ENCODE measurements at regions not wholly inside any gene's neighbourhood (a gene's known extent, or its start where the extent isn't known, plus 50 kb on each side); places are given as distances from the start of the nearest gene placed in this dataset.
"Not testable (repeated sequence)": the region's sequence is repeated elsewhere in the genome, so short reads cannot be mapped to it uniquely, and the experiment has no call there.

DNA sequence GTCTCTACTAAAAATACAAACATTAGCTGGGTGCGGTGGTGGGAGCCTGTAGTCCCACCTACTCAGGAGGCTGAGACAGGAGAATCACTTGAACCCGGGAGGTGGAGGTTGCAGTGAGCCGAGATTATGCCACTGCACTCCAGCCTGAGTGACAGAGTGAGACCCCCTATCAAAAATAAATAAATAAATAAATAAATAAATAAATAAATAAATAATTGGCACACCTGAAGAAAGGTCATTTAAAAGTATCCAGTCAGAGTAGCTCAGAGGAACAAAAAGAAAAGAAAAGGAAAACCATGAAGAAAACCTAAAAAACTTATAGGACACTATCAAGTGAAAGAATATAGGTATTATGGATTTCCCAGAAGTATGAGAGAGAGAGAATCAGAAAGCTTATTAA is 330.1 kb upstream of the AR start:
- not testable (repeated sequence) for H3K36me3 ChIP-seq; H3K4me1 ChIP-seq; H3K4me3 ChIP-seq; H3K27ac ChIP-seq; DNase-seq (ENCODE audit: low spot score); H3K27me3 ChIP-seq
- peaks cover 0 to 13% of the 10 kb centered on the region in 2 donors for H3K9me3 ChIP-seq

DNA sequence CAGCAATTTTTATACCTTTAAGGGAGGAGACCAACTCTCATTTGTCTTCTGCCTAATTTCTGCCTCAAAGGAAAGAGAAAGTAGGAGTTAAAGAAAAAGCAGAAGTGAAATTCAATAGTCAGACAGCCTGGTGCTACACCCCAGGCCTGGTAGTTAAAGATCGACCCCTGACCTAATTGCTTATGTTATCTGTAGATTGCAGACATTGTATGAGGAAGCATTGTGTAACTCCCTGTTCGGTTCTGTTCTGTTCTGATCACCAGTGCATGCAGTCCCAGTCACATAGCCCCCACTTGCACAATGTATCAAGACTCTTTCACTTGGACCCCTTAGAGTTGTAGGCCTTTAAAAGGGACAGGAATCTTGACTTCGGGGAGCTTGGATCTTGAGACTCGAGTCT is 335.9 kb upstream of the AR start:
- TF ChIP-seq, protein P1, sequence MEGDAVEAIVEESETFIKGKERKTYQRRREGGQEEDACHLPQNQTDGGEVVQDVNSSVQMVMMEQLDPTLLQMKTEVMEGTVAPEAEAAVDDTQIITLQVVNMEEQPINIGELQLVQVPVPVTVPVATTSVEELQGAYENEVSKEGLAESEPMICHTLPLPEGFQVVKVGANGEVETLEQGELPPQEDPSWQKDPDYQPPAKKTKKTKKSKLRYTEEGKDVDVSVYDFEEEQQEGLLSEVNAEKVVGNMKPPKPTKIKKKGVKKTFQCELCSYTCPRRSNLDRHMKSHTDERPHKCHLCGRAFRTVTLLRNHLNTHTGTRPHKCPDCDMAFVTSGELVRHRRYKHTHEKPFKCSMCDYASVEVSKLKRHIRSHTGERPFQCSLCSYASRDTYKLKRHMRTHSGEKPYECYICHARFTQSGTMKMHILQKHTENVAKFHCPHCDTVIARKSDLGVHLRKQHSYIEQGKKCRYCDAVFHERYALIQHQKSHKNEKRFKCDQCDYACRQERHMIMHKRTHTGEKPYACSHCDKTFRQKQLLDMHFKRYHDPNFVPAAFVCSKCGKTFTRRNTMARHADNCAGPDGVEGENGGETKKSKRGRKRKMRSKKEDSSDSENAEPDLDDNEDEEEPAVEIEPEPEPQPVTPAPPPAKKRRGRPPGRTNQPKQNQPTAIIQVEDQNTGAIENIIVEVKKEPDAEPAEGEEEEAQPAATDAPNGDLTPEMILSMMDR (IDR thresholded peaks at IDR 0.05) = no peak
- no peak overlapping the region for H3K27ac ChIP-seq

DNA sequence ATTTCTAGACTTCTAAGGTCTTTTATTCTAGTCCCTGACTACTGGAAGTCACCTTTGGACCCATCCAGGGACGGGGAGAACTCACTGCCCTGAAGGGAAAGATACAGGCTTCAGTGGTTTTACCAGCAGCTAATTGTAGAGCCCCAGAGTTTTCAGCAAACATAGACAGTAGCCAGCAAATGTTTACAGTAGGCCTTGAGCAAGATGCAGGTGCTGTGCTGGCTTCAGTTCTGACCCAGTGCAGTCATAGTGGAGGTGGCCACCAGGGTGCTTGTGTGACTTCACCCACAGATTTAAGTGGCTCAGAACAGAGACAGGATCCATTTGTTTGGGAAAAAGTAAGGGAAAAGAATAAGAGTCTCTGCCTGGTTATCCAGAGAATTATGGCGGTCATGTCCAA is 384.4 kb upstream of the AR start:
- no peak overlapping the region for H3K27ac ChIP-seq
- no peaks in the 10 kb centered on the region for H3K27me3 ChIP-seq
- DNase-seq (ENCODE audit: low spot score) = no peak
- no peak overlapping the region for H3K4me3 ChIP-seq
- TF ChIP-seq, protein P1 (IDR thresholded peaks at IDR 0.05) = no peak
- no peaks in the 10 kb centered on the region for H3K36me3 ChIP-seq
- H3K9me3 ChIP-seq = no peaks in the 10 kb centered on the region
- H3K4me1 ChIP-seq = no peaks in the 10 kb centered on the region

More for the DNA sequence above, 335.9 kb upstream of the AR start:
- H3K9me3 ChIP-seq = peaks cover 0 to 3% of the 10 kb centered on the region in 2 donors
- H3K4me1 ChIP-seq = no peaks in the 10 kb centered on the region
- no peak for DNase-seq (ENCODE audit: low spot score)
- no peaks in the 10 kb centered on the region for H3K27me3 ChIP-seq
- no peak overlapping the region for H3K4me3 ChIP-seq
- no peaks in the 10 kb centered on the region for H3K36me3 ChIP-seq

DNA sequence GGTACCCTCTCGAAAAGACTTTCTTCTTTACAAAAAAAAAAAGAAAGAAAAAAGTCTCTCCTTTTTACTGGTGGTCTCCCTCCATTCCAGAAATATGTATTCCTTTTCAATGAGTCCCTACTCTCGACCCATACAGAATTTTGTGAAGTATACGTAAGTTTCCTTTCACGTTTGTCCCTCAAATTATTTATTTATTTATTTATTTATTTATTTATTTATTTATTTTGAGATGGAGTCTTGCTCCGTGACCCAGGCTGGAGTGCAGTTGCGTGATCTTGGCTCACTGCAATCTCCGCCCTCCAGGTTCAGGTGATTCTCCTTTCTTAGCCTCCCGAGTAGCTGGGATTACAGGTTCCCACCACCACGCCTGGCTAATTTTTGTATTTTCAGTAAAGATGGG is 429.2 kb upstream of the AR start:
- no peaks in the 10 kb centered on the region for H3K36me3 ChIP-seq
- no peak overlapping the region for H3K27ac ChIP-seq
- H3K9me3 ChIP-seq = no peaks in the 10 kb centered on the region
- no peak overlapping the region for H3K4me3 ChIP-seq
- H3K27me3 ChIP-seq = no peaks in the 10 kb centered on the region
- DNase-seq (ENCODE audit: low spot score) = no peak
- H3K4me1 ChIP-seq = no peaks in the 10 kb centered on the region
- TF ChIP-seq, protein P1 (IDR thresholded peaks at IDR 0.05) = no peak

DNA sequence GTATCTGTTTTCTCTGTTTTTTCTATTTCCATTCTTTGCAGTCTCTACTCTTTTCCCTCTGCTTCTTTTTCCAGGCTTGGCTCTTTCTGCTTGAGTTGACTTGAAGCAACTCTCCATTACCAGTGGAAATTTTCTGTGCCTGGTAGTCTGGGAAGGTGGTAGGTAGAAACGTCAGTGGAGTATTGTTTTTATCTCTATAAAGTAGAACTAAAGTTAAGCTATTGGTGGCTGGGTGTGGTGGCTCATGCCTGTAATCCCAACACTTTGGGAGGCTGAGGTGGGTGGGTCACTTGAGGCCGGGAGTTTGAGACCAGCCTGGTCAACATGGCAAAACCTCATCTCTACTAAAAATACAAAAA is 438.1 kb upstream of the AR start:
- Histone ChIP-seq H3K27ac (no peak overlapping the region), H3K4me1 (no peaks in the 10 kb centered on the region), H3K27me3 (no peaks in the 10 kb centered on the region), H3K36me3 (no peaks in the 10 kb centered on the region), H3K9me3 (no peaks in the 10 kb centered on the region), H3K4me3 (no peak overlapping the region)
- DNase-seq (ENCODE audit: low spot score) = no peak
- TF ChIP-seq, protein P1 (IDR thresholded peaks at IDR 0.05) = no peak

DNA sequence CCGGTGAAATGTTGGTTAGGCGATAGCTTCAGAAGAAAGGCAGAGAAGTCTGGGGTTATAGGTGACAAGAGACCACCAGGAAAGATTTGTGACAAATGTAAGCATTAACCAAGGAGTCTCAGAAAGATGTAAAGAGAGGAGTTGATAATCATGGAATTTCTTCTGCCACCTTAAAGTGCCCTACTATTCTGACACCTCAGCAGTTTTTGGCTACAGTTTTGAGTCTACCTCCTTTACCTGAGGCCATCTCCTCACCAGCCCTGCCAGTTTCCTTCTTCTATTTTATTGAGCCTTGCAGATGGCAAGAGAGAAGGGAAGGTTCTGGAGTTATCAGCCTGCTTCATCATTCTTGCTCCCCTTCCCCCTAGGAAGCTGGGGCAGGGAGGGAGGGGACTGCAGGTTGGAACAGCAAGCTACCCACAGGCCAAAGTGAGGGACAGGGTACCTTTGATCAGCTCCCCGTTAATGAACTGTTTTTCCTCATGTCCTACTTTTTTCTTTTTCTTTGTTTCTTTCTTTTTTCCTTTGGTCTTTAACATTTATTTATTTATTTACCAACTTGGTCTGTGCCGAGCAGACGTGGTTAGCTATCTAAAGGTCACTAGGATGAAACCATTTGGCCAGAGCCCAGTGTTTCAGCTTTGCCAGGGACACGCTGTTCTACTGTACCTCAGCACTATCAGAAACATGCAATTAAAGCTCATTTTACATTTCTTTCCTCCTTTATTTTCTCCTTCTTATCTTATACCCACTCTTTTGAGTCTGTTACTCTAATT is 438.7 kb upstream of the AR start:
- TF ChIP-seq, protein P1 (IDR thresholded peaks at IDR 0.05) = no peak
- DNase-seq (ENCODE audit: low spot score) = no peak
- Histone ChIP-seq H3K27me3 (no peaks in the 10 kb centered on the region), H3K36me3 (no peaks in the 10 kb centered on the region), H3K27ac (no peak overlapping the region), H3K4me1 (no peaks in the 10 kb centered on the region), H3K9me3 (no peaks in the 10 kb centered on the region), H3K4me3 (no peak overlapping the region)

Measured in right atrium auricular region (tissue), 2 donors.